ENCODE measurements at regions not wholly inside any gene's neighbourhood (a gene's known extent, or its start where the extent isn't known, plus 50 kb on each side); places are given as distances from the start of the nearest gene placed in this dataset.

DNA sequence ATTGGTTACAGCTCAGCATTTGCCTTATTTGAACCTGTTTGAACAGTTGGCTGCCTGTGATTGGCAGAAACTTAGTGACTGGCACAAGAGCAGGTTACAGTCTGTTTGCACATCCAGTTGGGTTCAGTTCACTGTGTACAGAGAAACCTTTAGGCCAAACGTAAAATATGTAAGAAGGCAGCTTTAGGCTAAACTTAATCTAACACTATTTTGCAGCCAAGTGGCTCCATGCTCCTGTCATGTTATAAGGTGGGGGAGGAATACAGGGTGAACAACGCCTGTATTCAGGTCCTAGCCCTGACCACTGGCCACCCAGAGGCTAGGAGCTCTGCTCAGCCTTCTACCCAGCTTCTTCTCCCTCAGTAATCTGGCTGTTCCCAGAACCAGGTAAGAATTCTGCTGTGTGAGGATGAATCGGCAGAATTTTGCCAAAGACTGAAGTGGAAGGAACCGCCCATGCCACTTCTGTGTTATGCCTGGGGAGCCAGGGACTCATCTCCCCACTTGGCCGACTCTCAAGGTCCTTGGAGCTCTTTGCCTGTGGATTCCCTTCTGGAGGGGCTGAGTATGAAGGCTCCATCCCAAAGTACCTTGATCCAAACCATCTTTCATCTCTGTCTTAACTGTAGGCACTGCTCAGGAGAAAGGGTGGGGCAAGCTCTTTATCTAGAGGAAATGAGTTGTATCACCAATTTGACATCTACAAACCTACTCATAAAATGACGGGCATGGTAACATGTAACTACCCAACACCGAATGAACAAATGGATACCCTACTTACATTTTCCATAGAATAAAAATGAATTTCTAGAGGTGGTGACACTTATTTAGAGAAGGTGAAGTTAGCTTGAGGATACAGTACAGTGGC is 164.4 kb upstream of the NAMPT start:
- TF ChIP-seq POLR2A (IDR thresholded peaks at IDR 0.05; ENCODE audit: low read length) (no peak), GATA1 (IDR thresholded peaks at IDR 0.05; ENCODE audit: low read depth, low read length) (no peak)

Data from erythroblast (primary cell).